ENCODE measurements at regions not wholly inside any gene's neighbourhood (a gene's known extent, or its start where the extent isn't known, plus 50 kb on each side); places are given as distances from the start of the nearest gene placed in this dataset.
A peak's percentile ranks its signal among the peaks of the same experiment; 100 is the strongest.

DNA sequence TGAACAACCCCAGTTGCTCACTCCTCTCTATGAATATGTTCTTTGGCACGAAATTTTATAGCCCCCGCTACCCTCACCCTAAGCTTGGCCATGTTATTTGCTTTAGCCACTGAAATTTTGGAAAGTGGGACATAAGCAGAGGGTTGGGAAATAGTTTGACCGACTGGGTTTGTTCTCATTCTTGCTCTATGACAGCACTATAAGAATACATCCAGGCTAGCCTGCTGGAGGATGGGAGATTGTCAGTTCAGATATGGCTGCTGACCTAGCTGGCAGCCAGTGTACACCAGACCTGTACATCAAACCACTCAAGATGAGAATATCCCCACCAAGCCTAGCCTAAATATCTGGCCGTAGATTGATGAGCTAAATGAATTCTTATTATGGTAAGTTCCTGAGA is 298.1 kb downstream of the PDGFC start:
- no peak for DNase-seq (ENCODE audit: insufficient read length)
- TF ChIP-seq TAF1 (IDR thresholded peaks at IDR 0.05; ENCODE audit: borderline replicate concordance, low read depth, low read length), result no peak
- no peak for TF ChIP-seq POLR2A (IDR thresholded peaks at IDR 0.05; ENCODE audit: low read depth, low read length)
- TF ChIP-seq POLR2AphosphoS5 (IDR thresholded peaks at IDR 0.05; ENCODE audit: low read depth, low read length), result no peak

DNA sequence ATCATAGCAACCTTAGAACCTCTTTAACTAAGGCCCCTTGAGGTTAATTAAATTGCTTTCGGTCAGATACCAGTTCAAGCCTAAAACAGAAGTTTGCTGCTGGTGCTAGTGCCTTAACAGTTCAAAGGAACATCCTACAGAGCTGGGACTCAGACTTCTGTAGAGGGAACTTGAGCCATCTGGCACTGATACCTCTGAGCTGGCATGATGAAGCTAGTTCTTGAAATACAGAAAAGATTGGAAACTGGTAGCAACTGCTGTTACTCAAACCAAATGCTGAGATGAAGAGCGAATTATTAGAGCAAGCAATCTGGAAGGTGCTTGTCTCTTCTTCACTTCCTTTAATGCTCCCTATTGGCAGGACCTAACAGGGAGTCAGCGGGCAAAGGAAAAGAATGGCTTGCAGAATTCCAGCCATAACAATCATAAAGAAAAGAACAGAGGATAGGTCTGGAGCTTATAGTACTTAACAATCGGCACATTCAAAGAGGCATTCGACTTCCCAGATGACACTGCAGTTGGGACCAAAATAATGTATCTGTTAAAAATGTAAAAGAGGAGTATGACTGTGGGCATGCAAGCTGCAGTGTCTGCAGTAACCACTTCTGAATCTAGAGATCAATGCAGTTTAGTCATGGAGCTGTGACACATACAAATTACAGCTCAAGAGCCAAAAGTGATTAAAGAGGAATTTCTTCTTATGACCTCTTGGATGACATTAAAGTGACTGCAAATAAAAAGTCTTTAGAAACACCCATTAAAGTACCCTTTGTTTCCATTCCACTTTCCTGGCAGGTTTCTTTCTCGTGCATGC is 298.9 kb downstream of the PDGFC start:
- peak; percentile 46 for FAIRE-seq
- DNase-seq (ENCODE audit: insufficient read length), result no peak
- TF ChIP-seq POLR2A (IDR thresholded peaks at IDR 0.05; ENCODE audit: low read depth, low read length) (no peak), TAF1 (IDR thresholded peaks at IDR 0.05; ENCODE audit: borderline replicate concordance, low read depth, low read length) (no peak), POLR2AphosphoS5 (IDR thresholded peaks at IDR 0.05; ENCODE audit: low read depth, low read length) (no peak)

More for the DNA sequence above, 298.1 kb downstream of the PDGFC start:
- no peak for FAIRE-seq

DNA sequence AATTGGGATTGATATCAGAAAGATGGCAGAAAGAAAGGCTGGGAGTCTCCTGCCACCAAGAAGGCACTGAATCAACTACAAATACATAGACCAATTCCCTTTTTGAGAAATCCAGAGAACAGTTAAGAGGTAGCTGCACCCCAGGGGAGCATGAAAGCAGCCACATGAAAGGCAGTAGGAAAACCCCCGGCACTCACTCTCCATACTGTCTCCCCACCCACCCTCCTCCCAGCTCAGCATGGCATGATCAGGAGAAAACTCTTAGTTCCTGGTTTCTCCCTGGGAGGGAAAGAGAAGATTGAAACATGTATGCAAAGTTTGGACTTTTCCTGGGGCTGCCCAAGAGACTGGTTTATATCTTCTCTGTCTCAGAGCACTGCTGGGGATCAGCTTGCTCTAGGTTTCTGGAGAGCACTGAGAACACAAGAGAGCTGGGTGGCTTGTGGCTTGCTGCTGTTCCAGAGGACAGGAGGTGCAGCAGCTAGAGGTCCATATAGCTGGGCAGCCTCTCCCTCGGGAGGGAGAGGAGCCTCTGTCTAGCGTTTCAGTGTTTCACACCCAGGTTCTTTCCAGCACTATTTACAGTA is 305.7 kb downstream of the PDGFC start:
- DNase-seq (ENCODE audit: insufficient read length) (no peak), FAIRE-seq (no peak)
- no peak for TF ChIP-seq TAF1 (IDR thresholded peaks at IDR 0.05; ENCODE audit: borderline replicate concordance, low read depth, low read length)
- no peak for TF ChIP-seq POLR2A (IDR thresholded peaks at IDR 0.05; ENCODE audit: low read depth, low read length)
- no peak for TF ChIP-seq POLR2AphosphoS5 (IDR thresholded peaks at IDR 0.05; ENCODE audit: low read depth, low read length)

DNA sequence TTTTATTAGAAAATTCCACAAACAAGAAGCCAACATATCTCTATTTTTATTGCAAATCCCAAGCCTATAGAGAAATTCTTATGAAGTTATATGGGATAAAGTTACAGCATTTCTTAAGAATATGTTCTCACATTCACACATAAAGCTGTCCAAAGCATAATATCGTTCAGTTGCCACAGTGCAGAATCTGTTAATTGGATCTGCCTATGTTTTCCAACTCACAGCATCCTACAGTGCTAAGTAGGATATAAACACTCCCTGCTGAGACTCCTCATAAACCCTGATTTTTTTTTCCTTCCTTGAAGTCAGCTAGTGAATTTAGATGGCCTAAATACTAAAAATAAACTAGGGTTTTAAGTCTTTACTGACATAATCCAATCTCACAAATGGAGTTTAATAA is 307.9 kb downstream of the PDGFC start:
- FAIRE-seq (no peak), DNase-seq (ENCODE audit: insufficient read length) (no peak)
- TF ChIP-seq TAF1 (IDR thresholded peaks at IDR 0.05; ENCODE audit: borderline replicate concordance, low read depth, low read length) (no peak), POLR2A (IDR thresholded peaks at IDR 0.05; ENCODE audit: low read depth, low read length) (no peak), POLR2AphosphoS5 (IDR thresholded peaks at IDR 0.05; ENCODE audit: low read depth, low read length) (no peak)

DNA sequence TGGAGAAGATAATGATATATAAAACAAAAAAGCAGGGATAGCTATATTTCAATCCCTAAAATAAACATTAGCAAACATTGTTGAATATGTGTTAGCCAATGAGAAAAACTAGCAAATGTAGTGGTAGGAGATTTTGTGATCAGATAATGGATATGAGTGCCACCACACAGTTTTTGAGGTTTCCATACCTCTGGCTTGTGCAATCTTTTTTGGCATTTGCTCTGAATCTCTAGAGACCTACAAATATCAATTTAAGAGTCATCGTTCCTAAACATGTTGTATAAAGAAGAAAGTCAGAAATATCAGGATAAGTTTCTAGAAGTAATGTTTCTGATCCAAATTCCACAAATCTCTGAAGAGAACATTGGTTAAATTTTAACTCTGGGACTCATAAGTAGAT is 308.7 kb downstream of the PDGFC start:
- DNase-seq (ENCODE audit: insufficient read length), result no peak
- FAIRE-seq, result no peak
- TF ChIP-seq POLR2AphosphoS5 (IDR thresholded peaks at IDR 0.05; ENCODE audit: low read depth, low read length), result no peak
- no peak for TF ChIP-seq TAF1 (IDR thresholded peaks at IDR 0.05; ENCODE audit: borderline replicate concordance, low read depth, low read length)
- no peak for TF ChIP-seq POLR2A (IDR thresholded peaks at IDR 0.05; ENCODE audit: low read depth, low read length)

DNA sequence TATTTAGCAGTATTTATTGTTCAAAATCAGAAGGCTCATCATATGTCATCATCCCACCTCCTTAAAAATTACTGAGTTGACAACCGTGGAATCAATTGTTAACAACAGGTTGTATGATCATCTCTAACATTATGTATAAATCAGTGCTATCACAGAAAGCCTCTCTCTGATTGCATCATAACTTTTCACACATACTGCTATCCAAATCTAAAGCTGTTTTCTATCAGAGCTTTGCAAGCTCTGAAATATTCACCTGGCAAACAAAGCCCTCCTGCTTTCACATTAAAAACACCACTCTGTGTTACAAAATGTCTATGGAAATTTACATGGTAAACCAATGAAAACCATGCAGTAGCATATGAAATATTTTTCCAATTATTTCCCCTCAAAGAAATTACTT is 310.0 kb downstream of the PDGFC start:
- no peak for FAIRE-seq
- no peak for DNase-seq (ENCODE audit: insufficient read length)
- TF ChIP-seq TAF1 (IDR thresholded peaks at IDR 0.05; ENCODE audit: borderline replicate concordance, low read depth, low read length) (no peak), POLR2A (IDR thresholded peaks at IDR 0.05; ENCODE audit: low read depth, low read length) (no peak)

DNA sequence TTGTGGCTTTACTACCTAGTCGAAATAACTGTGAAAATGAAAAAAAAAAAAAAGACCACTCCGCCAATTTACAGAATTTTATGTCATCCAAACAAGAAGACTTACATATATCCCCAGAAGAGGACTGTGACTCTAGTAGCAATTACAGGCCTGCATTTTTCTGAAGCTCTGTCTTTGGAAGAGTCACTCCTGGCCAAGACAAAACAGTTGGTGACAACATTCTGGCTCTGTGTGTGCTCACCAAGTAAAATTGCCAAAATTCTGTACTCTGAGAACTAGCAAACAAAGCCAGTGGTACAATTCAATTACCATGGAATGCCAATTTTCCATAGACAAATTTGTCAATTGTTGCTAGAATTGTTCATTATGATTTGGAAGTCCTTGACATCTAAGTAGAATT is 311.1 kb downstream of the PDGFC start:
- FAIRE-seq (no peak), DNase-seq (ENCODE audit: insufficient read length) (no peak)
- TF ChIP-seq POLR2A (IDR thresholded peaks at IDR 0.05; ENCODE audit: low read depth, low read length) (no peak), TAF1 (IDR thresholded peaks at IDR 0.05; ENCODE audit: borderline replicate concordance, low read depth, low read length) (no peak), POLR2AphosphoS5 (IDR thresholded peaks at IDR 0.05; ENCODE audit: low read depth, low read length) (no peak)

DNA sequence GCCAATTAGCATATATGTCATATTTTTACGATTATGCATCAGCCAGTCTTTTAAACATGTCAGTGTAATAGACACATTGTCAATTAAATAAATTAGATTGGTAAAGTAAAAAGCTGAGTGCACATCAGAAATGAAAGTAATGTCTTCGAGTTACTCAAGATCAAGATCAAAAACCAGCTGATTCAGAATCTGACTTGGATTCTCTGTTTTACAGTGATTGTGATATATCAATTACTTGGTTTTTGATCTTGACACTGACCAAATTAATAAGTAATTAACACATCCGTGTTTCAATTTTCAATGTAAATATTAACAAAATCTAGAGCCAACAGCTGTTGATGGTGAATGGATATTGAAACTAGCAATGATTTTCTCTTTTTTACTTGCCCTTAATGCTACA is 311.6 kb downstream of the PDGFC start:
- DNase-seq (ENCODE audit: insufficient read length), result no peak
- TF ChIP-seq POLR2AphosphoS5 (IDR thresholded peaks at IDR 0.05; ENCODE audit: low read depth, low read length), result no peak
- FAIRE-seq, result no peak

DNA sequence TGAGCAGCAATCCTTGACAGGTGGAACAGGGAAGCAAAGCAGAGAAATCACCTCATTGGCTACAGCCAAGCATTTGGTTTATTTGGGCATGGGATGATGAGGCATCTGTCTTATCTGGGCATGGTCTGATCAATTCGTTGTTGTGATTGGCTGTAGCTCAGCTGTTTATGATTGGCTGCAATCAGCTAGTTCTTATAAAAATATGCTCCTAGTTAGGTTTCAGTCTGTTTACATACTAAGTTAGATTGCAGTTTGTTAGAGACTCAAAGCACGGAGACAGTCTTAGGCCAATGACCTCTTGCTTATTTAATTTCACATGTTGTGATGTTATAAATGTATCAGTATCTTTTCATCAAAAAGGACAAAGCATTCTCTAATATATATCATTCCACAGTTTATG is 312.0 kb downstream of the PDGFC start:
- DNase-seq (ENCODE audit: insufficient read length), result no peak
- FAIRE-seq, result no peak
- TF ChIP-seq POLR2A (IDR thresholded peaks at IDR 0.05; ENCODE audit: low read depth, low read length), result no peak
- TF ChIP-seq TAF1 (IDR thresholded peaks at IDR 0.05; ENCODE audit: borderline replicate concordance, low read depth, low read length), result no peak
- no peak for TF ChIP-seq POLR2AphosphoS5 (IDR thresholded peaks at IDR 0.05; ENCODE audit: low read depth, low read length)

DNA sequence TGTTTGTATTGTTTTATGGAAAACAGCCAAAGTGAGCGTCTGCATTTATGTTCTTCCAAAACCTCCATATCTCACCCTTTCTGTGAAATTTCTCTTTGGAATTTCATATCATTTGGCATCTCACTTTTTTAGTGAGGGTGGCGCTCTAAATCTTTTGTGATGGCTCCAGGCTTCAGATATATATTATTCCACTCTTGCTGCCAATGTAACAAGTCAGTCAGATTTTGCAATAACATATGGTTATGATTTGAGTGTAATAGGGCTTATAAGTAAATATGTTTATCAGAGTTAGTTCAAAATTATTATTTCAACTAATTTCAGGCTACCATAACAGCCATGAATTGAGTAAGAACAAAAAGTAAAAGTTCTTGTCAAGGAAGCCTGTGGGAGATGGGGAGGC is 314.7 kb downstream of the PDGFC start:
- no peak for TF ChIP-seq TAF1 (IDR thresholded peaks at IDR 0.05; ENCODE audit: borderline replicate concordance, low read depth, low read length)
- no peak for TF ChIP-seq POLR2AphosphoS5 (IDR thresholded peaks at IDR 0.05; ENCODE audit: low read depth, low read length)
- no peak for TF ChIP-seq POLR2A (IDR thresholded peaks at IDR 0.05; ENCODE audit: low read depth, low read length)
- FAIRE-seq, result no peak
- DNase-seq (ENCODE audit: insufficient read length), result no peak

DNA sequence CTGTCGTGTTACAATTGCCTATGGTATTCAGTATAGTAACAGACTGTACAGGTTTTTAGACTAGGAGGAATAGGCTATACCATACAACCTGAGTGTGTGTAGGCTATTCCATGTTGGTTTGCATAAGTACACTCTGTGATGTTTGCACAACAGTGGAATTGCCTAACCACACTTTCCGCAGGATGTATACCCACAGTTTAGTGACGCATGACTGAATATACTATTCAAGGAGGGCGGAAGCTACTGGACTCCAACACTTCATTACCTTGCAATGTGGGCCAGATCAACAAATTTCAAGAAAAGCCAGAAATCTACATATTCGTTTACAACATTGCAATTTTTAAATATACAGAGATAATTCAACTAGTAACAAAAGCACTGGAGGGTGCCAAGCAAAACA is 317.2 kb downstream of the PDGFC start:
- FAIRE-seq (no peak), DNase-seq (ENCODE audit: insufficient read length) (no peak)

DNA sequence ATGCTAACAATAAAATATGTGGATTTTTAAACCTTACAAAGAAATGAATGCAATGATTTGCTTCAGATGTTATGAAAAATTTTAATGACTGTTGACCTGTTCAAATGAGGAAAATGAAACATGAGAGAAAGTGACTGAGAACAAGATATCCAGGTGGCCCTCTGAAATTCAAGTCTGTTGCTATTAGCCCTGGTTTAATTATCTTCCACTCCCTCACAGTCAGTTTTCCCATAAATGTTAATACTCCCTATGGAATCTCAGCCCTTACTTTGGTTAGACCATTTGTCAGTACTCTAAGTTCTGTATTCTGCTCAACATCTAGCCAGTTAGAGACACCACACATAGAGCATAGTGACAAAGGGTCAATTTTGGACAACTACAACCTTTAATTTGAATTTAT is 327.8 kb downstream of the PDGFC start:
- FAIRE-seq, result no peak
- TF ChIP-seq TAF1 (IDR thresholded peaks at IDR 0.05; ENCODE audit: borderline replicate concordance, low read depth, low read length) (no peak), POLR2AphosphoS5 (IDR thresholded peaks at IDR 0.05; ENCODE audit: low read depth, low read length) (no peak), POLR2A (IDR thresholded peaks at IDR 0.05; ENCODE audit: low read depth, low read length) (no peak)
- DNase-seq (ENCODE audit: insufficient read length), result no peak

More for the DNA sequence above, 317.2 kb downstream of the PDGFC start:
- TF ChIP-seq POLR2AphosphoS5 (IDR thresholded peaks at IDR 0.05; ENCODE audit: low read depth, low read length) (no peak), TAF1 (IDR thresholded peaks at IDR 0.05; ENCODE audit: borderline replicate concordance, low read depth, low read length) (no peak), POLR2A (IDR thresholded peaks at IDR 0.05; ENCODE audit: low read depth, low read length) (no peak)
